A549 (cell line): ENCODE measurements at regions not wholly inside any gene's neighbourhood (a gene's known extent, or its start where the extent isn't known, plus 50 kb on each side); places are given as distances from the start of the nearest gene placed in this dataset.

Experiments used
- ATAC-seq, 2 experiments: fragments of 200-7000 bp in 1 of 2; fragments of >200 bp in 1 of 2; cut with Nextera tagmentation in 1 of 2; cut with Tn5 transposase in 1 of 2; 3 replicates each; pipeline versions ENCODE4 v1.8.0 to v1.9.1; 2018 to 2020; ENCODE audit warnings: mild to moderate bottlenecking in 1 of 2, moderate library complexity in 1 of 2
- CTCF ChIA-PET: fragments of 300-600 bp; sonication (Branson Sonifier 250); formaldehyde crosslinking; extraction: SDS; loops from one replicate; lab custom pipeline; 2021; ENCODE audit warnings: antibody characterized with exemption, inconsistent platforms; lab: Yijun Ruan, JAX
- POLR2A ChIA-PET: fragments of 350-600 bp; formaldehyde crosslinking; extraction: SDS; loops from one replicate; lab custom pipeline; 2021; ENCODE audit warnings: antibody characterized with exemption, inconsistent platforms; lab: Yijun Ruan, JAX
- DNase-seq, 2 experiments: peaks; one replicate each; pipeline versions ENCODE4 v3.0.0 to v3.0.0-alpha.2; 2011 to 2016; ENCODE audit warnings: low read depth in 1 of 2, low spot score in 1 of 2
- FAIRE-seq: peaks from 2 replicates; lab custom pipeline; 2011; peaks lifted over from hg19 to GRCh38; lab: Jason Lieb, UNC
- H3K27ac ChIP-seq, 2 experiments: fragments of >200 bp; sonication (Bioruptor Twin); formaldehyde crosslinking; 3 replicates each; pipeline ENCODE4 v1.5.1; 2016 to 2017
- H3K4me1 ChIP-seq: fragments of >200 bp; sonication (Bioruptor Twin); formaldehyde crosslinking; 3 replicates; pipeline ENCODE4 v1.6.1; 2016
- H3K4me2 ChIP-seq: fragments of >200 bp; sonication (Bioruptor Twin); formaldehyde crosslinking; 3 replicates; pipeline ENCODE4 v1.6.1; 2016
- H3K4me3 ChIP-seq: fragments of >200 bp; sonication (Bioruptor Twin); formaldehyde crosslinking; 3 replicates; pipeline ENCODE4 v1.5.1; 2016
- H3K9me3 ChIP-seq: fragments of >200 bp; sonication (Bioruptor Twin); formaldehyde crosslinking; 3 replicates; pipeline ENCODE4 v1.6.1; 2016
- ATOH8 ChIP-seq: fragments of 250-450 bp; sonication (Bioruptor Pico); IDR thresholded peaks from 2 replicates; pipeline ENCODE4 v1.5.0; 2020; ENCODE audit warnings: low read depth, mild to moderate bottlenecking, moderate library complexity
- BCL3 ChIP-seq: fragments of >200 bp; sonication (Bioruptor Twin); formaldehyde crosslinking; IDR thresholded peaks from 3 replicates; pipeline ENCODE4 v1.6.1; 2016
- CEBPB ChIP-seq, 2 experiments: fragments of >200 bp in 1 of 2; sonication (Bioruptor Twin) in 1 of 2; formaldehyde crosslinking in 1 of 2; IDR thresholded peaks; 2 replicates each; pipeline ENCODE4 v1.6.1; 2012 to 2016
- CHD2 ChIP-seq: fragments of 150-350 bp; IDR thresholded peaks from 2 replicates; pipeline ENCODE4 v1.6.1; 2014; ENCODE audit warnings: low read length; ENCODE audit not compliant: partially characterized antibody
- CHD4 ChIP-seq: fragments of 200-600 bp; sonication (generic); IDR thresholded peaks from 2 replicates; pipeline ENCODE4 v1.6.1; 2016; ENCODE audit warnings: antibody characterized with exemption, mild to moderate bottlenecking, borderline replicate concordance
- EP300 ChIP-seq, 2 experiments: fragments of >200 bp; sonication (Bioruptor Twin); formaldehyde crosslinking; IDR thresholded peaks; 2 replicates in 1 of 2; 3 replicates in 1 of 2; pipeline ENCODE4 v1.6.1; 2016 to 2017
- FOSL2 ChIP-seq, 2 experiments: fragments of 450-650 bp in 1 of 2; fragments of >200 bp in 1 of 2; sonication (Bioruptor Twin) in 1 of 2; formaldehyde crosslinking; IDR thresholded peaks; 2 replicates each; pipeline versions ENCODE4 v1.5.0 to v1.6.1; 2016 to 2020; ENCODE audit warnings: mild to moderate bottlenecking in 1 of 2, moderate library complexity in 1 of 2
- GATA3 ChIP-seq: IDR thresholded peaks from 2 replicates; pipeline ENCODE4 v1.6.1; 2012; ENCODE audit warnings: borderline replicate concordance
- HDAC2 ChIP-seq: fragments of 200-600 bp; sonication (generic); IDR thresholded peaks from 2 replicates; pipeline ENCODE4 v1.6.1; 2016
- HEYL ChIP-seq: fragments of 250-450 bp; sonication (Bioruptor Pico); IDR thresholded peaks from 2 replicates; pipeline ENCODE4 v1.8.0; 2021; ENCODE audit warnings: mild to moderate bottlenecking, moderate library complexity
- HOXB5 ChIP-seq: fragments of 250-450 bp; sonication (Bioruptor Pico); IDR thresholded peaks from 2 replicates; pipeline ENCODE4 v1.5.0; 2020; ENCODE audit warnings: mild to moderate bottlenecking, moderate library complexity
- MAX ChIP-seq: IDR thresholded peaks from 2 replicates; pipeline ENCODE4 v1.6.1; 2012
- NPAS2 ChIP-seq: fragments of 250-450 bp; sonication (Bioruptor Pico); IDR thresholded peaks from 2 replicates; pipeline ENCODE4 v1.8.0; 2022; ENCODE audit warnings: mild to moderate bottlenecking, moderate library complexity, borderline replicate concordance
- POLR2AphosphoS2 ChIP-seq: conservative IDR thresholded peaks from 2 replicates; pipeline ENCODE4 v1.6.1; 2012; ENCODE audit warnings: low read length, improper control_type of control experiment, inconsistent platforms
- RAD21 ChIP-seq, 2 experiments: fragments of >200 bp in 1 of 2; sonication (Bioruptor Twin) in 1 of 2; formaldehyde crosslinking in 1 of 2; IDR thresholded peaks in 1 of 2; conservative IDR thresholded peaks in 1 of 2; 2 replicates in 1 of 2; 3 replicates in 1 of 2; pipeline ENCODE4 v1.6.1; 2012 to 2018; ENCODE audit warnings: inconsistent platforms in 1 of 2
- RCOR1 ChIP-seq: fragments of 150-350 bp; IDR thresholded peaks from 2 replicates; pipeline ENCODE4 v1.6.1; 2014; ENCODE audit warnings: antibody characterized with exemption, low read length, low read depth
- SREBF2 ChIP-seq: fragments of 450-650 bp; IDR thresholded peaks from 2 replicates; pipeline ENCODE4 v1.6.1; 2014; ENCODE audit warnings: mild to moderate bottlenecking, moderate library complexity
- USF2 ChIP-seq: fragments of 450-650 bp; IDR thresholded peaks from 2 replicates; pipeline ENCODE4 v1.6.1; 2014; ENCODE audit warnings: antibody characterized with exemption
- ZFP36 ChIP-seq: fragments of 450-650 bp; IDR thresholded peaks from 2 replicates; pipeline ENCODE4 v1.6.1; 2014; ENCODE audit warnings: borderline replicate concordance; ENCODE audit not compliant: partially characterized antibody
- WGBS: methylation state at CpG from one replicate; pipeline ENCODE4 v1.1.6; 2017; ENCODE audit errors: missing lambda C conversion rate; 5-methylcytosine and 5-hydroxymethylcytosine counted together

GRCh38 chr5:158058208-158059120 lies 199.5 kb upstream of the CLINT1 start (continued):
- TF ChIP-seq FOSL2 (IDR thresholded peaks at IDR 0.05) (no peak), FOSL2 (CRISPR knock-in tag; IDR thresholded peaks at IDR 0.05) (no peak), CHD2 (no peak), POLR2AphosphoS2 (no peak), RCOR1 (no peak), SREBF2 (no peak)

GRCh38 chr5:158056130-158056825 lies 197.3 kb upstream of the CLINT1 start:
- WGBS = 34% methylated on average over 5 of the region's 5 CpGs
- DNase-seq (no peak), ATAC-seq (no peak), FAIRE-seq (no peak)
- Histone ChIP-seq H3K4me1 (no peaks in the 10 kb centered on the region), H3K4me2 (no peak overlapping the region), H3K27ac (no peak overlapping the region), H3K4me3 (no peak overlapping the region), H3K9me3 (no peaks in the 10 kb centered on the region; the same call in 2 of the 3 replicates)
- ChIA-PET POLR2A (no interaction called here), CTCF (interaction anchor here (2.7 kb wide), 1 partner anchor 19 kb away, joined by 11 read pairs; no protein-coding TSS in a partner anchor)
- no peak for TF ChIP-seq HOXB5
- TF ChIP-seq GATA3 = no peak
- no peak for TF ChIP-seq NPAS2
- no peak for TF ChIP-seq SREBF2
- no peak for TF ChIP-seq HDAC2
- TF ChIP-seq ZFP36 = no peak
- no peak for TF ChIP-seq FOSL2 (IDR thresholded peaks at IDR 0.05)
- no peak for TF ChIP-seq FOSL2 (CRISPR knock-in tag; IDR thresholded peaks at IDR 0.05)
- TF ChIP-seq CHD4 = no peak
- no peak for TF ChIP-seq EP300 (IDR thresholded peaks at IDR 0.05)
- TF ChIP-seq RAD21 (conservative IDR thresholded peaks at IDR 0.05 in 1 of 2, IDR thresholded peaks at IDR 0.05 in 1 of 2) = no peak
- no peak for TF ChIP-seq HEYL (CRISPR knock-in tag)
- TF ChIP-seq BCL3 = no peak

GRCh38 chr5:158055111-158055501 lies 196.2 kb upstream of the CLINT1 start:
- TF ChIP-seq CEBPB (IDR thresholded peaks at IDR 0.05) (no peak), NPAS2 (no peak), BCL3 (no peak), ATOH8 (CRISPR knock-in tag) (no peak), MAX (no peak), USF2 (no peak)
- no peak for FAIRE-seq
- no peaks in the 10 kb centered on the region; the same call in 2 of the 3 replicates for H3K9me3 ChIP-seq
- ChIA-PET CTCF (interaction anchor here (2.7 kb wide), 1 partner anchor 20 kb away, joined by 11 read pairs; no protein-coding TSS in a partner anchor), POLR2A (interaction anchor here (0.6 kb wide), 1 partner anchor 646 kb away, joined by 4 read pairs; no protein-coding TSS in a partner anchor)
- no peak for DNase-seq
- no peak overlapping the region for H3K4me3 ChIP-seq
- no peaks in the 10 kb centered on the region for H3K4me1 ChIP-seq
- H3K4me2 ChIP-seq = no peak overlapping the region
- WGBS = 29% methylated on average over 4 of the region's 4 CpGs
- ATAC-seq = no peak
- no peak overlapping the region for H3K27ac ChIP-seq
